H1 (cell line): ENCODE measurements at regions not wholly inside any gene's neighbourhood (a gene's known extent, or its start where the extent isn't known, plus 50 kb on each side); places are given as distances from the start of the nearest gene placed in this dataset.

ENCODE experiments used
- CTCF ChIA-PET: fragments of 300-600 bp; sonication (Branson Sonifier 250); formaldehyde crosslinking; loops from one replicate; lab custom pipeline; 2021; ENCODE audit not compliant: partially characterized antibody; lab: Charles Lee
- POLR2A ChIA-PET: fragments of 300-600 bp; sonication (Branson Sonifier 250); formaldehyde crosslinking; loops from one replicate; lab custom pipeline; 2021; ENCODE audit warnings: inconsistent platforms; ENCODE audit not compliant: partially characterized antibody; lab: Charles Lee
- DNase-seq, 2 experiments: peaks; one replicate each; pipeline versions ENCODE4 v3.0.0 to v3.0.0-alpha.2; 2010 to 2022; ENCODE audit warnings: low spot score in 2 of 2, low read depth in 1 of 2, mixed read lengths in 1 of 2
- FAIRE-seq: peaks from 2 replicates; lab custom pipeline; 2011; peaks lifted over from hg19 to GRCh38; lab: Jason Lieb, UNC
- H2AFZ ChIP-seq: 2 replicates; pipeline ENCODE4 v1.8.1; 2012; ENCODE audit warnings: low read length, inconsistent platforms
- H2AK5ac ChIP-seq: 2 replicates; pipeline ENCODE4 v1.6.1; 2013; ENCODE audit warnings: low read depth, low read length
- H2BK120ac ChIP-seq: replicated peaks from 2 replicates; pipeline ENCODE3; 2013; ENCODE audit warnings: low read depth, low read length, inconsistent platforms
- H2BK12ac ChIP-seq: 2 replicates; pipeline ENCODE4 v1.6.1; 2013; ENCODE audit warnings: low read depth, low read length
- H2BK15ac ChIP-seq: 2 replicates; pipeline ENCODE4 v1.6.1; 2013; ENCODE audit warnings: low read length
- H2BK20ac ChIP-seq: 2 replicates; pipeline ENCODE4 v1.6.1; 2013; ENCODE audit warnings: low read length
- H2BK5ac ChIP-seq: 2 replicates; pipeline ENCODE4 v1.6.1; 2013; ENCODE audit warnings: low read depth, low read length
- H3K14ac ChIP-seq: 2 replicates; pipeline ENCODE4 v1.6.1; 2013; ENCODE audit warnings: inconsistent platforms; ENCODE audit not compliant: insufficient read length
- H3K18ac ChIP-seq: 2 replicates; pipeline ENCODE4 v1.6.1; 2013; ENCODE audit warnings: low read length; ENCODE audit errors: extremely low read depth
- H3K23ac ChIP-seq: 2 replicates; pipeline ENCODE4 v1.6.1; 2013; ENCODE audit warnings: inconsistent platforms; ENCODE audit not compliant: insufficient read length
- H3K23me2 ChIP-seq: 2 replicates; pipeline ENCODE4 v1.6.1; 2013; ENCODE audit warnings: low read depth, low read length
- H3K27ac ChIP-seq: 2 replicates; pipeline ENCODE4 v1.6.1; 2011; ENCODE audit warnings: low read depth, low read length, inconsistent platforms
- H3K27me3 ChIP-seq, 4 experiments: replicated peaks in 1 of 4; 1 replicate in 1 of 4; 2 replicates in 3 of 4; pipeline versions ENCODE4 v1.6.1 to v1.8.1; 2011 to 2013; ENCODE audit warnings: low read length in 3 of 4, mild to moderate bottlenecking in 3 of 4, inconsistent platforms in 2 of 4, mixed read lengths in 2 of 4, moderate library complexity in 1 of 4; ENCODE audit not compliant: control insufficient read depth in 3 of 4, insufficient read depth in 3 of 4; ENCODE audit errors: extremely low read depth in 1 of 4
- H3K36me3 ChIP-seq, 4 experiments: 2 replicates each; pipeline versions ENCODE4 v1.6.1 to v1.8.1; 2011 to 2013; ENCODE audit warnings: mild to moderate bottlenecking in 4 of 4, low read length in 3 of 4, moderate library complexity in 2 of 4, control low read depth in 1 of 4, inconsistent platforms in 1 of 4; ENCODE audit not compliant: insufficient read depth in 4 of 4, control insufficient read depth in 2 of 4
- H3K4ac ChIP-seq: replicated peaks from 2 replicates; pipeline ENCODE3; 2013; ENCODE audit warnings: low read length, low read depth, mixed read lengths, inconsistent platforms; ENCODE audit not compliant: insufficient read length
- H3K4me1 ChIP-seq, 4 experiments: replicated peaks in 1 of 4; 1 replicate in 1 of 4; 2 replicates in 3 of 4; pipeline versions ENCODE4 v1.6.1 to v1.8.1; 2011 to 2013; ENCODE audit warnings: low read length in 3 of 4, inconsistent platforms in 2 of 4, mixed read lengths in 1 of 4; ENCODE audit not compliant: insufficient read depth in 4 of 4, control insufficient read depth in 3 of 4
- H3K4me2 ChIP-seq, 2 experiments: 2 replicates each; pipeline versions ENCODE4 v1.6.1 to v1.8.1; 2011 to 2013; ENCODE audit warnings: low read depth in 2 of 2, low read length in 2 of 2, control low read depth in 1 of 2, inconsistent platforms in 1 of 2, mild to moderate bottlenecking in 1 of 2; ENCODE audit not compliant: insufficient read depth in 1 of 2
- H3K4me3 ChIP-seq, 4 experiments: fragments of 200-600, 300-600 bp in 1 of 4; sonication (generic), shearing (Covaris generic), sonication (Bioruptor Twin) in 1 of 4; 2 replicates each; pipeline versions ENCODE4 v1.5.1 to v1.8.1; 2011 to 2016; ENCODE audit warnings: low read length in 4 of 4, low read depth in 3 of 4, control low read depth in 2 of 4, inconsistent platforms in 2 of 4, mild to moderate bottlenecking in 2 of 4, mixed read lengths in 1 of 4, moderate library complexity in 1 of 4; ENCODE audit not compliant: insufficient read depth in 2 of 4; ENCODE audit errors: extremely low read depth in 1 of 4
- H3K56ac ChIP-seq: replicated peaks from 2 replicates; pipeline ENCODE3; 2013; ENCODE audit warnings: low read depth, mild to moderate bottlenecking, mixed read lengths, low read length, inconsistent platforms; ENCODE audit not compliant: insufficient read length
- H3K79me1 ChIP-seq: 2 replicates; pipeline ENCODE4 v1.6.1; 2013; ENCODE audit warnings: low read depth, low read length, control low read depth
- H3K79me2 ChIP-seq, 2 experiments: 2 replicates each; pipeline versions ENCODE4 v1.6.1 to v1.8.1; 2012 to 2013; ENCODE audit warnings: low read length in 2 of 2, mild to moderate bottlenecking in 2 of 2, inconsistent platforms in 1 of 2; ENCODE audit not compliant: insufficient read depth in 2 of 2, control insufficient read depth in 1 of 2
- H3K9ac ChIP-seq, 4 experiments: replicated peaks in 1 of 4; 1 replicate in 1 of 4; 2 replicates in 3 of 4; pipeline versions ENCODE4 v1.6.1 to v1.8.1; 2011 to 2013; ENCODE audit warnings: low read depth in 3 of 4, low read length in 3 of 4, control low read depth in 2 of 4, mild to moderate bottlenecking in 2 of 4, moderate library complexity in 2 of 4, inconsistent platforms in 1 of 4; ENCODE audit errors: extremely low read depth in 1 of 4
- H3K9me3 ChIP-seq, 2 experiments: 2 replicates each; pipeline versions ENCODE4 v1.6.1 to v1.8.1; 2012 to 2013; ENCODE audit warnings: mild to moderate bottlenecking in 2 of 2, moderate library complexity in 2 of 2, control low read depth in 1 of 2, inconsistent platforms in 1 of 2, low read depth in 1 of 2, low read length in 1 of 2, mixed read lengths in 1 of 2; ENCODE audit not compliant: insufficient read depth in 2 of 2
- H4K20me1 ChIP-seq, 2 experiments: replicated peaks in 1 of 2; 2 replicates each; pipeline versions ENCODE3 to v1.8.1; 2011 to 2013; ENCODE audit warnings: inconsistent platforms in 2 of 2, low read length in 2 of 2, mild to moderate bottlenecking in 1 of 2; ENCODE audit not compliant: insufficient read depth in 2 of 2, control insufficient read depth in 1 of 2
- H4K5ac ChIP-seq: 2 replicates; pipeline ENCODE4 v1.6.1; 2013; ENCODE audit warnings: low read length, low read depth, mixed read lengths, inconsistent platforms; ENCODE audit not compliant: insufficient read length
- H4K8ac ChIP-seq: 2 replicates; pipeline ENCODE4 v1.8.0; 2013; ENCODE audit warnings: mild to moderate bottlenecking, moderate library complexity, low read length, inconsistent platforms; ENCODE audit not compliant: insufficient read depth; ENCODE audit errors: extremely low read depth
- H4K91ac ChIP-seq: replicated peaks from 2 replicates; pipeline ENCODE3; 2013; ENCODE audit warnings: low read length, mixed read lengths, inconsistent platforms; ENCODE audit not compliant: insufficient read length
- ATF2 ChIP-seq: IDR thresholded peaks from 2 replicates; pipeline ENCODE4 v1.6.1; 2012; ENCODE audit warnings: low read length, inconsistent platforms
- BACH1 ChIP-seq: IDR thresholded peaks from 2 replicates; pipeline ENCODE4 v1.6.1; 2012; ENCODE audit warnings: low read length, improper control_type of control experiment
- CBX5 ChIP-seq: fragments of 300-800, 300-1000 bp; sonication (generic); IDR thresholded peaks from 2 replicates; pipeline ENCODE4 v1.7.1; 2016; ENCODE audit warnings: antibody characterized with exemption, low read length, low read depth
- CBX8 ChIP-seq: fragments of 300-800, 300-1000 bp; sonication (generic); IDR thresholded peaks from 2 replicates; pipeline ENCODE4 v1.7.1; 2016; ENCODE audit warnings: low read depth, low read length, borderline replicate concordance
- NRF1 ChIP-seq: IDR thresholded peaks from 2 replicates; pipeline ENCODE4 v1.6.1; 2011; ENCODE audit warnings: mild to moderate bottlenecking, low read depth, low read length, improper control_type of control experiment
- RAD21 ChIP-seq, 2 experiments: IDR thresholded peaks in 1 of 2; conservative IDR thresholded peaks in 1 of 2; 2 replicates each; pipeline ENCODE4 v1.6.1; 2011; ENCODE audit warnings: low read depth in 2 of 2, low read length in 2 of 2, improper control_type of control experiment in 1 of 2, inconsistent platforms in 1 of 2, mild to moderate bottlenecking in 1 of 2, moderate library complexity in 1 of 2
- SP2 ChIP-seq: IDR thresholded peaks from 2 replicates; pipeline ENCODE4 v1.6.1; 2012; ENCODE audit warnings: mild to moderate bottlenecking, low read length, inconsistent platforms
- WGBS, 2 experiments: shearing (Covaris generic) in 1 of 2; methylation state at CpG; one replicate each; pipeline versions ENCODE4 v1.1.6 to v1.1.7; 2013 to 2015; ENCODE audit warnings: low lambda C conversion rate in 2 of 2, mixed read lengths in 2 of 2, inconsistent platforms in 1 of 2, low coverage in 1 of 2, missing lambda C conversion rate in 1 of 2; ENCODE audit not compliant: insufficient replicate concordance in 2 of 2, insufficient coverage in 1 of 2, insufficient read length in 1 of 2; ENCODE audit errors: extremely low coverage in 1 of 2, missing lambda C conversion rate in 1 of 2; 5-methylcytosine and 5-hydroxymethylcytosine counted together

GRCh38 chr2:144753416-144753815, 233.5 kb upstream of the ZEB2 start:
- Histone ChIP-seq H2BK120ac (no peak overlapping the region), H3K79me2 (no peaks in the 10 kb centered on the region), H3K9ac (no peak overlapping the region), H4K91ac (no peak overlapping the region), H4K5ac (no peak overlapping the region), H4K20me1 (no peaks in the 10 kb centered on the region), H3K14ac (no peak overlapping the region), H3K9me3 (peaks cover 3 to 8% of the 10 kb centered on the region in 2 experiments), H3K36me3 (peaks cover 0 to 2% (median under 1%) of the 10 kb centered on the region in 4 experiments; a peak in 1 of 8 replicates), H3K18ac (no peak overlapping the region), H2BK12ac (no peak overlapping the region), H3K4ac (no peak overlapping the region), H3K23ac (no peak overlapping the region), H3K27me3 (no peaks in the 10 kb centered on the region), H3K56ac (no peak overlapping the region), H3K4me2 (no peak overlapping the region), H3K27ac (no peak overlapping the region), H3K79me1 (no peaks in the 10 kb centered on the region), H2BK15ac (no peak overlapping the region), H2BK5ac (no peak overlapping the region), H2BK20ac (no peak overlapping the region), H2AFZ (no peak overlapping the region), H4K8ac (no peak overlapping the region), H3K4me3 (no peak overlapping the region), H3K4me1 (peaks cover 0 to 3% (median 1%) of the 10 kb centered on the region in 4 experiments; a peak in 2 of 7 replicates), H3K23me2 (no peaks in the 10 kb centered on the region), H2AK5ac (no peak overlapping the region)
- DNase-seq (no peak), FAIRE-seq (no peak)
- WGBS, 2 experiments, result 89% methylated on average over 3 of the region's 3 CpGs; no CpG with 5 or more reads in 1 of the 2 experiments
- ChIA-PET POLR2A (no interaction called here), CTCF (interaction anchor here (0.7 kb wide), 1 partner anchor 324 kb away, joined by 3 read pairs; no protein-coding TSS in a partner anchor)
- TF ChIP-seq CBX5 (no peak), BACH1 (no peak), ATF2 (no peak), NRF1 (no peak), CBX8 (no peak), RAD21 (IDR thresholded peaks at IDR 0.05 in 1 of 2, conservative IDR thresholded peaks at IDR 0.05 in 1 of 2; ENCODE audit: low read depth in 2 of 2, low read length in 2 of 2) (no peak), SP2 (no peak)
